ENCODE measurements at regions not wholly inside any gene's neighbourhood (a gene's known extent, or its start where the extent isn't known, plus 50 kb on each side); places are given as distances from the start of the nearest gene placed in this dataset.
A peak's percentile ranks its signal among the peaks of the same experiment; 100 is the strongest.
"Not testable (repeated sequence)": the region's sequence is repeated elsewhere in the genome, so short reads cannot be mapped to it uniquely, and the experiment has no call there.

DNA sequence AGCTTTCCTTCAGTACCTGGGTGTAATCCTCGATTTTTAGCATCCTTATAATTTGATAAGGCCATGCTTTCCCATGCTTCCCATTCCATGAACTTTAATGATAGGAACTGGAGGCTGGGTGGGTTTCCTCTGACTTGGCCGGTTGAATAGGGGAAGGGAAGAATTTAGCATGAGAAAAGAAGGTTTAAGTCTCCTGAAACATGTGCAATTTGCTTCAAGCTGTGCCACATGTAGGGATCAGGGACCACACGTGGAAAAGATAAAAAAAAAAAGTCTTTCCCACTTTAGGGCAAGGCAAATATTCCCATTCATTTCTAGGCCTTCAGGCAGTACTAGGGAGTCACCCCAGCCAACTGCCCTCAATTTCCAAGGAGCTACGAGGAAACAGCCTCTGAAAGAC lies 900.3 kb downstream of the DSC3 start:
- CTCF ChIA-PET, result no interaction called here
- H3K4me1 ChIP-seq (ENCODE audit: control insufficient read depth, insufficient read depth, low read length), result no peaks in the 10 kb centered on the region
- TF ChIP-seq, protein P1, sequence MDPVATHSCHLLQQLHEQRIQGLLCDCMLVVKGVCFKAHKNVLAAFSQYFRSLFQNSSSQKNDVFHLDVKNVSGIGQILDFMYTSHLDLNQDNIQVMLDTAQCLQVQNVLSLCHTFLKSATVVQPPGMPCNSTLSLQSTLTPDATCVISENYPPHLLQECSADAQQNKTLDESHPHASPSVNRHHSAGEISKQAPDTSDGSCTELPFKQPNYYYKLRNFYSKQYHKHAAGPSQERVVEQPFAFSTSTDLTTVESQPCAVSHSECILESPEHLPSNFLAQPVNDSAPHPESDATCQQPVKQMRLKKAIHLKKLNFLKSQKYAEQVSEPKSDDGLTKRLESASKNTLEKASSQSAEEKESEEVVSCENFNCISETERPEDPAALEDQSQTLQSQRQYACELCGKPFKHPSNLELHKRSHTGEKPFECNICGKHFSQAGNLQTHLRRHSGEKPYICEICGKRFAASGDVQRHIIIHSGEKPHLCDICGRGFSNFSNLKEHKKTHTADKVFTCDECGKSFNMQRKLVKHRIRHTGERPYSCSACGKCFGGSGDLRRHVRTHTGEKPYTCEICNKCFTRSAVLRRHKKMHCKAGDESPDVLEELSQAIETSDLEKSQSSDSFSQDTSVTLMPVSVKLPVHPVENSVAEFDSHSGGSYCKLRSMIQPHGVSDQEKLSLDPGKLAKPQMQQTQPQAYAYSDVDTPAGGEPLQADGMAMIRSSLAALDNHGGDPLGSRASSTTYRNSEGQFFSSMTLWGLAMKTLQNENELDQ (tag by site-specific recombination; IDR thresholded peaks at IDR 0.05; ENCODE audit: low read depth), result no peak
- TF ChIP-seq TCF7L2 (IDR thresholded peaks at IDR 0.05; ENCODE audit: borderline replicate concordance, low read depth, low read length) (no peak), ZNF266 (tag by site-specific recombination; IDR thresholded peaks at IDR 0.05; ENCODE audit: low read depth) (no peak), ZBTB48 (tag by site-specific recombination; IDR thresholded peaks at IDR 0.05) (no peak), ZNF23 (tag by site-specific recombination; IDR thresholded peaks at IDR 0.05; ENCODE audit: borderline replicate concordance) (no peak), ZNF121 (tag by site-specific recombination; IDR thresholded peaks at IDR 0.05) (no peak), ZNF521 (tag by site-specific recombination; IDR thresholded peaks at IDR 0.05) (no peak), KLF1 (tag by site-specific recombination; IDR thresholded peaks at IDR 0.05) (no peak), GLI2 (tag by site-specific recombination; IDR thresholded peaks at IDR 0.05; ENCODE audit: borderline replicate concordance, low read depth) (no peak), ZNF561 (tag by site-specific recombination; IDR thresholded peaks at IDR 0.05; ENCODE audit: borderline replicate concordance) (no peak), HOXA7 (CRISPR knock-in tag; IDR thresholded peaks at IDR 0.05; ENCODE audit: borderline replicate concordance) (no peak), ZNF558 (tag by site-specific recombination; IDR thresholded peaks at IDR 0.05) (no peak)
- TF ChIP-seq, protein P2, sequence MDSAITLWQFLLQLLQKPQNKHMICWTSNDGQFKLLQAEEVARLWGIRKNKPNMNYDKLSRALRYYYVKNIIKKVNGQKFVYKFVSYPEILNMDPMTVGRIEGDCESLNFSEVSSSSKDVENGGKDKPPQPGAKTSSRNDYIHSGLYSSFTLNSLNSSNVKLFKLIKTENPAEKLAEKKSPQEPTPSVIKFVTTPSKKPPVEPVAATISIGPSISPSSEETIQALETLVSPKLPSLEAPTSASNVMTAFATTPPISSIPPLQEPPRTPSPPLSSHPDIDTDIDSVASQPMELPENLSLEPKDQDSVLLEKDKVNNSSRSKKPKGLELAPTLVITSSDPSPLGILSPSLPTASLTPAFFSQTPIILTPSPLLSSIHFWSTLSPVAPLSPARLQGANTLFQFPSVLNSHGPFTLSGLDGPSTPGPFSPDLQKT (IDR thresholded peaks at IDR 0.05; ENCODE audit: borderline replicate concordance, low read depth, low read length), result no peak
- TF ChIP-seq, protein P3, sequence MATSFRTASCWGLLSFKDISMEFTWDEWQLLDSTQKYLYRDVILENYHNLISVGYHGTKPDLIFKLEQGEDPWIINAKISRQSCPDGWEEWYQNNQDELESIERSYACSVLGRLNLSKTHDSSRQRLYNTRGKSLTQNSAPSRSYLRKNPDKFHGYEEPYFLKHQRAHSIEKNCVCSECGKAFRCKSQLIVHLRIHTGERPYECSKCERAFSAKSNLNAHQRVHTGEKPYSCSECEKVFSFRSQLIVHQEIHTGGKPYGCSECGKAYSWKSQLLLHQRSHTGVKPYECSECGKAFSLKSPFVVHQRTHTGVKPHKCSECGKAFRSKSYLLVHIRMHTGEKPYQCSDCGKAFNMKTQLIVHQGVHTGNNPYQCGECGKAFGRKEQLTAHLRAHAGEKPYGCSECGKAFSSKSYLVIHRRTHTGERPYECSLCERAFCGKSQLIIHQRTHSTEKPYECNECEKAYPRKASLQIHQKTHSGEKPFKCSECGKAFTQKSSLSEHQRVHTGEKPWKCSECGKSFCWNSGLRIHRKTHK (tag by site-specific recombination; IDR thresholded peaks at IDR 0.05), result no peak
- no peaks in the 10 kb centered on the region for H3K9me3 ChIP-seq (ENCODE audit: control insufficient read depth, insufficient read depth, low read depth, low read length)
- POLR2A ChIA-PET, result no interaction called here
- H3K27ac ChIP-seq (ENCODE audit: extremely low read depth, low read depth, low read length), result no peak overlapping the region
- no peak overlapping the region for H3K4me3 ChIP-seq (ENCODE audit: low read depth, low read length)
- no peaks in the 10 kb centered on the region for H3K36me3 ChIP-seq (ENCODE audit: control insufficient read depth in 2 of 2, insufficient read depth in 1 of 2, low read length in 2 of 2)

DNA sequence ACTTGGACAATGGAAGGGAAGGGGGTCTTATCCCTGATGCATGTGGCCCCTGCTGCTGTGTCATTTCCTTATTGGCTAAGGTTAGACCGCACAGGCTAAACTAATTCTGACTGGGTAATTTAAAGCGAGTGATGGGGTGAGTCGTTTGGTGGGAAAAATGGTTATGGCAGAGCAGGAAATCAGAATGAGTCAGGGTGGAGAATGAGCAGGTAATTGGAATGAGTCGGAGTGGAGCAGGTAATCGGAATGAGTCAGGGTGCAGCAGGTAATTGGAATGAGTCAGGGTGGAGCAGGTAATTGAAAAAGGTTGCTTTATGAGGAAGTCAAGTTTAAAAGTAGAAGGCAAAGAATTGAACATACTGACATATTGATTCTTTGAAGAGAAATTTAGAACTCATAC lies 901.0 kb downstream of the DSC3 start:
- not testable (repeated sequence) for H3K9me3 ChIP-seq (ENCODE audit: control insufficient read depth, insufficient read depth, low read depth, low read length); H3K27ac ChIP-seq (ENCODE audit: extremely low read depth, low read depth, low read length)

DNA sequence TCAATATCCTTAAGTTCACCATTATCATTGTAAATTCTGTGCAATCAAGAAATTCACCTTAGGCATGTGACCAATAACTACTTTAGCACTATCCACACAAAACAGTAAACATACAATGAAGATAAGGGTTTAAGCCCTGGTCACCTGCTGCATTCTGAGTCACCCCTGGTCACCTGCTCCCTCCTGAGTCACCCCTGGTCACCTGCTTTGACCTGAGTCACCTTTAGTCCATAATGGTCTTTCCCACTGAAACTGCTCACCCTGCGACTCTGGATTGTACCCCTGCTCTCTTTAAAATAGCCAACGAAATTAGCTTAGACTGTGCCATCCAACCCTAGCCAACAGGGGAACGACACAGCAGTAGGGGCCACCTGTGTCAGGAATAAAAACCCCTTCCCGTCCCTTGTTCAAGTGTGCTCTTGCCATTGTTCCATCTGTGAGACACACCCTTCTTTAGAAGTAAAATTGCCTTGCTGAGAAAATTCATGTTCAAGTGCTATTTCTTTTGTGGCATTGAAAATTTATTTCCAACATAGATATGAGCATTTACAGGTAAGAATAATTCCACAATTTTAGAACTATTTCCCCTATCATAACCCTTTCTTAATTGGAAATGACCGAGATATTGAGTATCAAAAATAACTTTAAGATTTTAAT lies 902.8 kb downstream of the DSC3 start:
- H3K4me1 ChIP-seq (ENCODE audit: control insufficient read depth, insufficient read depth, low read length), result no peaks in the 10 kb centered on the region
- H3K36me3 ChIP-seq (ENCODE audit: control insufficient read depth in 2 of 2, insufficient read depth in 1 of 2, low read length in 2 of 2), result no peaks in the 10 kb centered on the region
- TF ChIP-seq SCRT2 (tag by site-specific recombination; IDR thresholded peaks at IDR 0.05) (no peak), TRIM28 (IDR thresholded peaks at IDR 0.05; ENCODE audit: borderline replicate concordance, low read length) (peak; percentile 51; the same call in 1 of the 2 replicates), ZNF169 (tag by site-specific recombination; IDR thresholded peaks at IDR 0.05) (no peak), SETDB1 (IDR thresholded peaks at IDR 0.05; ENCODE audit: insufficient read length, low read length) (peak; percentile 88)
- H3K27ac ChIP-seq (ENCODE audit: extremely low read depth, low read depth, low read length), result no peak overlapping the region
- no peaks in the 10 kb centered on the region for H3K9me3 ChIP-seq (ENCODE audit: control insufficient read depth, insufficient read depth, low read depth, low read length)
- CTCF ChIA-PET, result no interaction called here
- no peak overlapping the region for H3K4me3 ChIP-seq (ENCODE audit: low read depth, low read length)
- POLR2A ChIA-PET, result no interaction called here

More for the DNA sequence above, 901.0 kb downstream of the DSC3 start:
- H3K4me1 ChIP-seq (ENCODE audit: control insufficient read depth, insufficient read depth, low read length); H3K36me3 ChIP-seq (ENCODE audit: control insufficient read depth in 2 of 2, insufficient read depth in 1 of 2, low read length in 2 of 2); H3K4me3 ChIP-seq (ENCODE audit: low read depth, low read length); CTCF ChIA-PET; POLR2A ChIA-PET: not testable (repeated sequence)
